CD4-positive, alpha-beta T cell (primary cell): ENCODE measurements at regions not wholly inside any gene's neighbourhood (a gene's known extent, or its start where the extent isn't known, plus 50 kb on each side); places are given as distances from the start of the nearest gene placed in this dataset.

Source experiments
- ATAC-seq: fragments of 200-7000 bp; cut with Tn5 transposase; one replicate; pipeline ENCODE4 v1.10.0; 2022; ENCODE audit warnings: mild to moderate bottlenecking; ENCODE audit not compliant: poor library complexity
- CTCF ChIA-PET: fragments of 350-600 bp; sonication (Branson Sonifier 250); formaldehyde crosslinking; loops from one replicate; lab custom pipeline; 2021; ENCODE audit warnings: antibody characterized with exemption, inconsistent platforms; lab: Charles Lee
- POLR2A ChIA-PET: fragments of 350-600 bp; sonication (Branson Sonifier 250); formaldehyde crosslinking; loops from one replicate; lab custom pipeline; 2021; ENCODE audit warnings: antibody characterized with exemption, inconsistent platforms; lab: Charles Lee
- DNase-seq, 14 experiments: peaks; one replicate each; pipeline ENCODE4 v3.0.0-alpha.2; 2013 to 2020; ENCODE audit warnings: mixed read lengths in 2 of 14
- H3K27ac ChIP-seq, 2 donors: one replicate each; pipeline versions ENCODE4 v1.5.1 to v1.7.0; 2013; ENCODE audit warnings: low read length in 2 of 2, low read depth in 1 of 2, mild to moderate bottlenecking in 1 of 2
- H3K27me3 ChIP-seq, 2 experiments: 1 replicate in 1 of 2; 2 replicates in 1 of 2; pipeline versions ENCODE4 v1.6.1 to v1.7.0; 2013; ENCODE audit warnings: low read length in 2 of 2, control low read depth in 1 of 2, mild to moderate bottlenecking in 1 of 2, moderate library complexity in 1 of 2; ENCODE audit not compliant: insufficient read depth in 2 of 2, control insufficient read depth in 1 of 2
- H3K36me3 ChIP-seq: one replicate; pipeline ENCODE4 v1.6.1; 2013; ENCODE audit warnings: low read length, control low read depth; ENCODE audit not compliant: insufficient read depth
- H3K4me1 ChIP-seq: one replicate; pipeline ENCODE4 v1.6.1; 2013; ENCODE audit warnings: low read length, control low read depth; ENCODE audit not compliant: insufficient read depth
- H3K4me3 ChIP-seq: one replicate; pipeline ENCODE4 v1.5.1; 2013; ENCODE audit warnings: mild to moderate bottlenecking, low read length, moderate library complexity
- H3K9me3 ChIP-seq, 2 experiments: 1 replicate in 1 of 2; 2 replicates in 1 of 2; pipeline versions ENCODE4 v1.6.1 to v1.7.0; 2013; ENCODE audit warnings: low read length in 2 of 2, mild to moderate bottlenecking in 2 of 2, control low read depth in 1 of 2, moderate library complexity in 1 of 2; ENCODE audit not compliant: control insufficient read depth in 1 of 2, insufficient read depth in 1 of 2
- H3K27ac Mint-ChIP-seq: one replicate; pipeline ENCODE4 v1.8.0; 2020; ENCODE audit warnings: mixed read lengths
- H3K27me3 Mint-ChIP-seq: one replicate; pipeline ENCODE4 v1.8.0; 2021; ENCODE audit warnings: mixed read lengths
- H3K36me3 Mint-ChIP-seq: one replicate; pipeline ENCODE4 v1.8.0; 2021; ENCODE audit warnings: low read depth, mixed read lengths
- H3K4me1 Mint-ChIP-seq: one replicate; pipeline ENCODE4 v1.8.0; 2021; ENCODE audit warnings: low read depth, mixed read lengths
- H3K4me3 Mint-ChIP-seq: one replicate; pipeline ENCODE4 v1.8.0; 2020; ENCODE audit warnings: mild to moderate bottlenecking, mixed read lengths
- H3K9me3 Mint-ChIP-seq: one replicate; pipeline ENCODE4 v1.8.0; 2020; ENCODE audit warnings: mixed read lengths
- intact Hi-C, 2 experiments: fragments of 100-400 bp; cut with DNase I in 1 of 2; cut with micrococcal nuclease in 1 of 2; formaldehyde crosslinking; loops; one replicate each; pipeline versions ENCODE4 v1.15.1 to v1.9.0; 2023 to 2025; cut with DNase I, micrococcal nuclease
- TF ChIP-seq, protein P1 (sequence below): fragments of 200-600 bp; IDR thresholded peaks from one replicate; pipeline ENCODE4 v1.8.0; 2022; ENCODE audit warnings: antibody characterized with exemption, mild to moderate bottlenecking

GRCh38 chr1:4307468-4307845 is 347.0 kb upstream of the AJAP1 start:
- intact Hi-C loops: no loop called here
- peaks cover 0 to 4% of the 10 kb centered on the region in 2 experiments for H3K27me3 ChIP-seq
- H3K4me1 Mint-ChIP-seq: no peaks in the 10 kb centered on the region
- H3K36me3 Mint-ChIP-seq: no peaks in the 10 kb centered on the region
- DNase-seq: no peak
- no peaks in the 10 kb centered on the region for H3K4me1 ChIP-seq
- H3K9me3 ChIP-seq: peaks cover 0 to 50% of the 10 kb centered on the region in 2 experiments
- POLR2A ChIA-PET: no interaction called here
- H3K27ac Mint-ChIP-seq: no peak overlapping the region
- H3K9me3 Mint-ChIP-seq: peaks cover 2% of the 10 kb centered on the region
- H3K36me3 ChIP-seq: no peaks in the 10 kb centered on the region
- H3K4me3 ChIP-seq: no peak overlapping the region
- CTCF ChIA-PET: no interaction called here
- no peak overlapping the region for H3K4me3 Mint-ChIP-seq
- TF ChIP-seq, protein P1, sequence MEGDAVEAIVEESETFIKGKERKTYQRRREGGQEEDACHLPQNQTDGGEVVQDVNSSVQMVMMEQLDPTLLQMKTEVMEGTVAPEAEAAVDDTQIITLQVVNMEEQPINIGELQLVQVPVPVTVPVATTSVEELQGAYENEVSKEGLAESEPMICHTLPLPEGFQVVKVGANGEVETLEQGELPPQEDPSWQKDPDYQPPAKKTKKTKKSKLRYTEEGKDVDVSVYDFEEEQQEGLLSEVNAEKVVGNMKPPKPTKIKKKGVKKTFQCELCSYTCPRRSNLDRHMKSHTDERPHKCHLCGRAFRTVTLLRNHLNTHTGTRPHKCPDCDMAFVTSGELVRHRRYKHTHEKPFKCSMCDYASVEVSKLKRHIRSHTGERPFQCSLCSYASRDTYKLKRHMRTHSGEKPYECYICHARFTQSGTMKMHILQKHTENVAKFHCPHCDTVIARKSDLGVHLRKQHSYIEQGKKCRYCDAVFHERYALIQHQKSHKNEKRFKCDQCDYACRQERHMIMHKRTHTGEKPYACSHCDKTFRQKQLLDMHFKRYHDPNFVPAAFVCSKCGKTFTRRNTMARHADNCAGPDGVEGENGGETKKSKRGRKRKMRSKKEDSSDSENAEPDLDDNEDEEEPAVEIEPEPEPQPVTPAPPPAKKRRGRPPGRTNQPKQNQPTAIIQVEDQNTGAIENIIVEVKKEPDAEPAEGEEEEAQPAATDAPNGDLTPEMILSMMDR: no peak
- ATAC-seq: no peak
- no peaks in the 10 kb centered on the region for H3K27me3 Mint-ChIP-seq
- H3K27ac ChIP-seq: no peak overlapping the region

- no peaks in the 10 kb centered on the region for H3K4me1 Mint-ChIP-seq
- ChIA-PET POLR2A (no interaction called here), CTCF (no interaction called here)
- H3K36me3 ChIP-seq: no peaks in the 10 kb centered on the region
- peaks cover 0 to 4% of the 10 kb centered on the region in 2 experiments for H3K27me3 ChIP-seq
- DNase-seq: no peak
- H3K4me3 ChIP-seq: no peak overlapping the region
- no peak overlapping the region for H3K27ac ChIP-seq
- ATAC-seq: no peak
- TF ChIP-seq, protein P1: no peak
- H3K4me1 ChIP-seq: no peaks in the 10 kb centered on the region
- H3K9me3 ChIP-seq: peaks cover 0 to 44% of the 10 kb centered on the region in 2 experiments
- no peaks in the 10 kb centered on the region for H3K27me3 Mint-ChIP-seq
- no peaks in the 10 kb centered on the region for H3K9me3 Mint-ChIP-seq
- H3K36me3 Mint-ChIP-seq: no peaks in the 10 kb centered on the region
- H3K27ac Mint-ChIP-seq: no peak overlapping the region
- intact Hi-C loops: no loop called here
- no peak overlapping the region for H3K4me3 Mint-ChIP-seq
Observed at GRCh38 chr1:4307911-4308545, 346.4 kb upstream of the AJAP1 start.

DNA sequence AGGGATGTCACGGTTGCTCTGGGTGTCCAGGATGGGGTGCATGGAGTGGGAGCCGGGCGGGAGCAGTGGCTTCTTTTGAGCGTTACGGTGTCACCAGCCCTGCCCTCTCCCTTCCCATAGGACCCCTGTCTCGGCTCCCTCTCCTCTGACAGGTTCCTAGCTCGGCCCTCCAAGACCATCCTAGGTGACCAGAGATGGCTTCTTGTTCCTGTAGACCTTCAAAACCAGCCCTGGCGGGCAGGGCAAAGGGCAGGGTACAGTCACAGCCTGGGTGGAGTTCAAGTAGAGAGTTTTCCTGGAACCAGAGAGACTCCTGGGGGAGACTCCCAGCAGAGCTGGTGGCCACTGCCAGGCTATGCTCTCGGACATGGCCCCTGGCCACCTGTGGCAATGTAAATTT is 345.6 kb upstream of the AJAP1 start:
- POLR2A ChIA-PET: no interaction called here
- no peak for DNase-seq
- no peak overlapping the region for H3K4me3 ChIP-seq

More for the DNA sequence above, 345.6 kb upstream of the AJAP1 start:
- Mint-ChIP-seq H3K9me3 (peaks cover 5% of the 10 kb centered on the region), H3K4me1 (no peaks in the 10 kb centered on the region), H3K4me3 (no peak overlapping the region), H3K36me3 (no peaks in the 10 kb centered on the region), H3K27ac (no peak overlapping the region), H3K27me3 (no peaks in the 10 kb centered on the region)
- intact Hi-C loops: no loop called here
- Histone ChIP-seq H3K36me3 (no peaks in the 10 kb centered on the region), H3K27ac (no peak overlapping the region), H3K9me3 (peaks cover 2 to 38% of the 10 kb centered on the region in 2 experiments), H3K27me3 (peaks cover 0 to 4% of the 10 kb centered on the region in 2 experiments), H3K4me1 (no peaks in the 10 kb centered on the region)
- CTCF ChIA-PET: no interaction called here
- no peak for ATAC-seq
- TF ChIP-seq, protein P1: no peak
